ENCODE measurements at regions not wholly inside any gene's neighbourhood (a gene's known extent, or its start where the extent isn't known, plus 50 kb on each side); places are given as distances from the start of the nearest gene placed in this dataset.

GRCh38 chr21:15932726-15933125 is 202.9 kb downstream of the USP25 start:
- in situ Hi-C loops (cut with MboI; ENCODE audit: low sequenced_read_pairs in 4 of 4) = no loop called here
- DNase-seq (no peak), ATAC-seq (no peak)
- H3K27me3 ChIP-seq = no peaks in the 10 kb centered on the region
- H3K4me3 ChIP-seq = no peak overlapping the region
- no peak overlapping the region for H3K27ac ChIP-seq
- TF ChIP-seq POLR2A (IDR thresholded peaks at IDR 0.05) = no peak
- no peak for TF ChIP-seq CTCF (IDR thresholded peaks at IDR 0.05 in 4 of 5, conservative IDR thresholded peaks at IDR 0.05 in 1 of 5)
- no peaks in the 10 kb centered on the region for H3K4me1 ChIP-seq
- intact Hi-C loops (cut with DNase I; ENCODE audit: low total_unique reads) = no loop called here
- no peaks in the 10 kb centered on the region for H3K9me3 ChIP-seq
- no peaks in the 10 kb centered on the region for H3K36me3 ChIP-seq

GRCh38 chr21:15935530-15935929 is 205.7 kb downstream of the USP25 start:
- no peak overlapping the region for H3K4me3 ChIP-seq
- no peaks in the 10 kb centered on the region for H3K4me1 ChIP-seq
- ATAC-seq (no peak), DNase-seq (no peak)
- no peaks in the 10 kb centered on the region for H3K36me3 ChIP-seq
- TF ChIP-seq CTCF (IDR thresholded peaks at IDR 0.05 in 4 of 5, conservative IDR thresholded peaks at IDR 0.05 in 1 of 5) (no peak), POLR2A (IDR thresholded peaks at IDR 0.05) (no peak)
- intact Hi-C loops (cut with DNase I; ENCODE audit: low total_unique reads) (no loop called here), in situ Hi-C loops (cut with MboI; ENCODE audit: low sequenced_read_pairs in 4 of 4) (no loop called here)
- no peaks in the 10 kb centered on the region for H3K9me3 ChIP-seq
- no peak overlapping the region for H3K27ac ChIP-seq
- no peaks in the 10 kb centered on the region for H3K27me3 ChIP-seq

DNA sequence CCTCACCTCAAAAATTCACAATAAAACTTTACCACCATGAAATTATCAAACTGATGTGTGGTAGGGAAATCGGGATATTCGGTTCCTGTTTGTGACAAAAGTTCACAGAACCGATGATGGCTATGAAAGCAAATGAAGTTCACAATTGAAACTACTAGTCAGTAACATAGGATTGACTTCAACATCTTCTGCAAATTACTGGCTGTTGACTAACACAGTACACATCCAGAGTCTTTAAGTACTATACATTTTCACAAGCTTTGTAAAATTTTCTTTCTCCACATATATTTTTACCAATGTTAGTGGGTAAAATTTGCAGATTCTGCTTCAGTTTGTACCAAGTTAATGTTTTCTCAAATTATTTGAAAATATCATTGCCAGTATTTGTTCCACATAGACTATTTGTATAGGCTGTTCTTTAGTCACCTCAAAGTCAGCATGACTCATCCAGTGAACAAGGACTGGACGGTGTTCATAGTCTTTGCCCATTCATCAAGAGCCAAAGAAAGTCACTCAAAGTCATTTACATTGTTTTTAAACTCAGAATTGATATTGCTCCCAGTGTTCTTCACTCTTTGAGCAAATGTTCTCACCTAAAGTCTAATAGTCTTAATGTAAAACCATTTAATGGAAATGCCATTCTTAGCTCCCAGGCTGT is 213.4 kb downstream of the USP25 start:
- Histone ChIP-seq H3K4me3 (no peak overlapping the region), H3K27me3 (no peaks in the 10 kb centered on the region), H3K27ac (no peak overlapping the region), H3K9me3 (no peaks in the 10 kb centered on the region), H3K36me3 (no peaks in the 10 kb centered on the region), H3K4me1 (no peaks in the 10 kb centered on the region)
- intact Hi-C loops (cut with DNase I; ENCODE audit: low total_unique reads) (no loop called here), in situ Hi-C loops (cut with MboI; ENCODE audit: low sequenced_read_pairs in 4 of 4) (no loop called here)
- TF ChIP-seq POLR2A (IDR thresholded peaks at IDR 0.05) (no peak), CTCF (IDR thresholded peaks at IDR 0.05 in 4 of 5, conservative IDR thresholded peaks at IDR 0.05 in 1 of 5) (no peak)
- ATAC-seq (no peak), DNase-seq (no peak)

- Histone ChIP-seq H3K4me3 (no peak overlapping the region), H3K27me3 (no peaks in the 10 kb centered on the region), H3K36me3 (no peaks in the 10 kb centered on the region), H3K4me1 (no peaks in the 10 kb centered on the region), H3K27ac (no peak overlapping the region), H3K9me3 (no peaks in the 10 kb centered on the region)
- intact Hi-C loops (cut with DNase I; ENCODE audit: low total_unique reads) (no loop called here), in situ Hi-C loops (cut with MboI; ENCODE audit: low sequenced_read_pairs in 4 of 4) (no loop called here)
- no peak for TF ChIP-seq POLR2A (IDR thresholded peaks at IDR 0.05)
- TF ChIP-seq CTCF (IDR thresholded peaks at IDR 0.05 in 4 of 5, conservative IDR thresholded peaks at IDR 0.05 in 1 of 5) = no peak
- DNase-seq (no peak), ATAC-seq (no peak)
Observed at GRCh38 chr21:15947677-15948076, 217.9 kb downstream of the USP25 start.

- in situ Hi-C loops (cut with MboI; ENCODE audit: low sequenced_read_pairs in 4 of 4) = no loop called here
- no peak for ATAC-seq
- Histone ChIP-seq H3K36me3 (no peaks in the 10 kb centered on the region), H3K27ac (no peak overlapping the region), H3K4me1 (no peaks in the 10 kb centered on the region), H3K4me3 (no peak overlapping the region), H3K27me3 (no peaks in the 10 kb centered on the region), H3K9me3 (peaks cover 0 to 20% (median 0%) of the 10 kb centered on the region in 3 donors)
- intact Hi-C loops (cut with DNase I; ENCODE audit: low total_unique reads) = no loop called here
- no peak for DNase-seq
- TF ChIP-seq CTCF (IDR thresholded peaks at IDR 0.05 in 4 of 5, conservative IDR thresholded peaks at IDR 0.05 in 1 of 5) = no peak
- TF ChIP-seq POLR2A (IDR thresholded peaks at IDR 0.05) = no peak
Observed at GRCh38 chr21:15953551-15954116, 223.9 kb downstream of the USP25 start.

Measured in gastrocnemius medialis (tissue), 4 donors.